ENCODE measurements at regions not wholly inside any gene's neighbourhood (a gene's known extent, or its start where the extent isn't known, plus 50 kb on each side); places are given as distances from the start of the nearest gene placed in this dataset.

DNA sequence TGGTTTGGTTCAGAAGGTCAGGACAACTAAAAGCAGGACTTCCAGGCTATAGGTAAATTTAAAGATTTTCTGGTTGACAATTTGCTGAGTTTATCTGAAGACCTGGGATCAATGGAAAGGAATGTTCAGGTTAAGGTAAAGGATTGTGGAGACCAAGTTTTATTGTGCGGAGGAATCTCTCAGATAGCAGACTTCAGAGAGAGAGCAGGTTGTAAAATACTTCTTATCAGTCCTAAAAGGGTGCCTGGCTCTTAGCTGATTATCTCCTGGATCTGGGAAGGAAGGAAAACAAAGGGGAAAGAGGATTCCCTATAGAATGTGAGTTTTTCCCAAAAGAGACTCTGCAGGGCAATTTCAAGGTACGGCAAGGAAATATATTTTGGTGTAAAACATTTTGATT, 851.5 kb downstream of the DACH1 start:
- H3K36me3 ChIP-seq (ENCODE audit: control insufficient read depth, insufficient read depth, low read length): no peaks in the 10 kb centered on the region
- H3K27me3 ChIP-seq (ENCODE audit: control insufficient read depth, insufficient read depth, low read length): no peaks in the 10 kb centered on the region
- H3K4me3 ChIP-seq (ENCODE audit: low read depth, low read length): no peak overlapping the region
- DNase-seq (ENCODE audit: low read depth) (no peak), FAIRE-seq (no peak)
- TF ChIP-seq, protein P1, sequence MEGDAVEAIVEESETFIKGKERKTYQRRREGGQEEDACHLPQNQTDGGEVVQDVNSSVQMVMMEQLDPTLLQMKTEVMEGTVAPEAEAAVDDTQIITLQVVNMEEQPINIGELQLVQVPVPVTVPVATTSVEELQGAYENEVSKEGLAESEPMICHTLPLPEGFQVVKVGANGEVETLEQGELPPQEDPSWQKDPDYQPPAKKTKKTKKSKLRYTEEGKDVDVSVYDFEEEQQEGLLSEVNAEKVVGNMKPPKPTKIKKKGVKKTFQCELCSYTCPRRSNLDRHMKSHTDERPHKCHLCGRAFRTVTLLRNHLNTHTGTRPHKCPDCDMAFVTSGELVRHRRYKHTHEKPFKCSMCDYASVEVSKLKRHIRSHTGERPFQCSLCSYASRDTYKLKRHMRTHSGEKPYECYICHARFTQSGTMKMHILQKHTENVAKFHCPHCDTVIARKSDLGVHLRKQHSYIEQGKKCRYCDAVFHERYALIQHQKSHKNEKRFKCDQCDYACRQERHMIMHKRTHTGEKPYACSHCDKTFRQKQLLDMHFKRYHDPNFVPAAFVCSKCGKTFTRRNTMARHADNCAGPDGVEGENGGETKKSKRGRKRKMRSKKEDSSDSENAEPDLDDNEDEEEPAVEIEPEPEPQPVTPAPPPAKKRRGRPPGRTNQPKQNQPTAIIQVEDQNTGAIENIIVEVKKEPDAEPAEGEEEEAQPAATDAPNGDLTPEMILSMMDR (IDR thresholded peaks at IDR 0.05; ENCODE audit: insufficient read depth, low read length, severe bottlenecking): no peak

DNA sequence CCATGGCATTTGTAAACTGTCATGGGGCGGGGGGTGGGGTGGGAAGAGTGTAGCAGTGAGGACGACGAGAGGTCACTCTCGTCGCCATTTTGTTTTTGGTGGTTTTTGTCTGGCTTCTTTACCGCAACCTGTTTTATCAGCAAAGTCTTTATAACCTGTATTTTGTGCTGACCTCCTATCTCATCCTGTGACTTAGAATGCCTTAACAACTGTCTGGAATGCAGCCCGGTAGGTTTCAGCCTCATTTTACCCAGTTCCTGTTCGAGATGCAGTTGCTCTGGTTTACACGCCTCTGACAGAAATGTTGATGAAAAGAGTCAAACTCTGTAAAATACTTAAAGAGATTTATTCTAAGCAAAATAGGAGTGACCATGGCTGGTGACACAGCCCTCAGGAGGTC, 852.0 kb downstream of the DACH1 start:
- Histone ChIP-seq H3K4me3 (ENCODE audit: low read depth, low read length) (no peak overlapping the region), H3K27me3 (ENCODE audit: control insufficient read depth, insufficient read depth, low read length) (no peaks in the 10 kb centered on the region), H3K36me3 (ENCODE audit: control insufficient read depth, insufficient read depth, low read length) (no peaks in the 10 kb centered on the region)
- no peak for DNase-seq (ENCODE audit: low read depth)
- TF ChIP-seq, protein P1 (IDR thresholded peaks at IDR 0.05; ENCODE audit: insufficient read depth, low read length, severe bottlenecking): no peak
- FAIRE-seq: no peak

DNA sequence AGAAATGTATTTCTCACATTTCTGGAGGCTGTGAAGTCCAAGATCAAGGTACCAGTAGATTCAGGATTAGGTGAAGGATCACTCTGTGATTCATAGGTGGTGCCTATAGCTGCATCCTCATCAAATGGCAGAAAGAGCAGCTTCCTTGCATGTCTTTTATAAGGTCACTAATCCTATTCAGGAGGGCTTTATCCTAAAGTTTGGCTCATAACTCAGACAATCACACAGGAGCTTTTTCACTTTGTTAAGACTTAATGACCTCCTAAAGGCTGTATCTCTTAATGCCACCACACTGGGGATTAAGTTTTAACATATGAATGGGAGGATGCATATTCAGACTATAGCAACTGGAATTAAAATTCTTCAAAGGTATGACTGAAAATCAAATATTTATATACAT, 861.1 kb downstream of the DACH1 start:
- Histone ChIP-seq H3K36me3 (ENCODE audit: control insufficient read depth, insufficient read depth, low read length) (no peaks in the 10 kb centered on the region), H3K27me3 (ENCODE audit: control insufficient read depth, insufficient read depth, low read length) (no peaks in the 10 kb centered on the region), H3K4me3 (ENCODE audit: low read depth, low read length) (no peak overlapping the region)
- DNase-seq (ENCODE audit: low read depth): no peak
- TF ChIP-seq, protein P1 (IDR thresholded peaks at IDR 0.05; ENCODE audit: insufficient read depth, low read length, severe bottlenecking): no peak
- no peak for FAIRE-seq

DNA sequence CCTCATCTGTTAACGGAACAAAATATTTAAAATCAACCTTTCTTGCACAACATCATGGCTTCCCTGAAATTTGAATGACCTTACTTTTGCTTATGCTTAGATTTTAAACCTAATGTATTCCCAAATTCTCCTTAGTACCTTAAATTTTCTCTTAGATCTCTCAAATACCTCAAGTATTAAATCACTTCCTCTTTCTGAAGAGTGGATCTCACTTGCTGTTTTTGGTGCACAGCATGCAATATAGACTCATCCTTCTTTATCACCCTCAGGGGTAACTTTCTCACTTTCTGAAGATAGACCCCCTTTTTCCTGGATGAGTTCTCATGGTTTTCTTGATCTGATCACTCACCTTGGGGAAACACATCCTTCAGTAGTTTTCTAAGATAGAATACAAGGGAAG, 871.7 kb downstream of the DACH1 start:
- no peak for FAIRE-seq
- TF ChIP-seq, protein P1 (IDR thresholded peaks at IDR 0.05; ENCODE audit: insufficient read depth, low read length, severe bottlenecking): no peak
- H3K4me3 ChIP-seq (ENCODE audit: low read depth, low read length): no peak overlapping the region
- DNase-seq (ENCODE audit: low read depth): no peak
- H3K36me3 ChIP-seq (ENCODE audit: control insufficient read depth, insufficient read depth, low read length): no peaks in the 10 kb centered on the region
- no peaks in the 10 kb centered on the region for H3K27me3 ChIP-seq (ENCODE audit: control insufficient read depth, insufficient read depth, low read length)

DNA sequence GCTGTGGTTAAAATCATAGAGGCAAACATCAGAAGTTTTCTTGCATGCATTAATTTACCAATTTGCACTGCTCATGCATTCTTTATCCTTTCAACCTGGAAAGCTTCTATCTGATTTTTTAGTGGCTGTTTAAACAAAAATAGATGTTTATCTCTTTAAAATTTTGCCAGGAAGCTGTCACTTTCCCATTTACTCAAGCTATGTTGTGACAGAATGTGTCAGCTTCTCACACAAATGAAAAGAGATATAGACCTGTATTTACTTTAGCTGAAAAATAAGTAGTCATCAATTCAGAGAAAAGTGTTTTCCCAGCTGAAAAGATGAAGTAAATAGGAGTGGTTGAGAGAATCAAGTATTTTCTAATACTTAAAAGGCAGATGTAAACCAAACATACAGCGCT, 872.8 kb downstream of the DACH1 start:
- TF ChIP-seq, protein P1 (IDR thresholded peaks at IDR 0.05; ENCODE audit: insufficient read depth, low read length, severe bottlenecking): no peak
- Histone ChIP-seq H3K27me3 (ENCODE audit: control insufficient read depth, insufficient read depth, low read length) (no peaks in the 10 kb centered on the region), H3K36me3 (ENCODE audit: control insufficient read depth, insufficient read depth, low read length) (no peaks in the 10 kb centered on the region), H3K4me3 (ENCODE audit: low read depth, low read length) (no peak overlapping the region)
- FAIRE-seq (no peak), DNase-seq (ENCODE audit: low read depth) (no peak)

DNA sequence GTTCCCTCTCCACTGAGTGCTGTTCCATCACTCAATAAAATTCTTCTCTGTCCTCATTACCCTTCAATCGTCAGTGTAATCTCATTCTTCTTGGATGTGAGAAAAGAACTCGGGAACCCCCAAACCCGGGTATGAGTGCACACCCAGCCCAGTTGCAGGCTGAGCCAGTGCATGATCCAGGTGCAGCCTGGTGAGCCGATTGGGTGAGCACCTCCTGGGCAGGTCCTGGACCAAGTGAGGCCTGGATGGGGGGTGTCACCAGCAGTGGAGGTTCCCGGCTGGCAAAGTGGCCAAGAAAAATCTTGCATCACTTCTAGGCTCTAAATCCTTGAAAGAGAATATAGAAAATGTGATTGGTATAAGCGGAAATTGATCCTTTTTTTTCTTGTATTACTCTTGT, 878.8 kb upstream of the KLHL1 start:
- no peak for FAIRE-seq

More for the DNA sequence above, 878.8 kb upstream of the KLHL1 start:
- Histone ChIP-seq H3K36me3 (ENCODE audit: control insufficient read depth, insufficient read depth, low read length) (no peaks in the 10 kb centered on the region), H3K27me3 (ENCODE audit: control insufficient read depth, insufficient read depth, low read length) (no peaks in the 10 kb centered on the region), H3K4me3 (ENCODE audit: low read depth, low read length) (no peak overlapping the region)
- TF ChIP-seq, protein P1 (IDR thresholded peaks at IDR 0.05; ENCODE audit: insufficient read depth, low read length, severe bottlenecking): no peak
- DNase-seq (ENCODE audit: low read depth): no peak

Measured in bronchial epithelial cell (primary cell).